Sigmoid colon (tissue), 4 donors: ENCODE measurements at regions not wholly inside any gene's neighbourhood (a gene's known extent, or its start where the extent isn't known, plus 50 kb on each side); places are given as distances from the start of the nearest gene placed in this dataset.

ENCODE experiments used
- CTCF ChIP-seq, 4 experiments: fragments of 450-650 bp in 3 of 4; fragments of 200-600 bp in 1 of 4; IDR thresholded peaks; one replicate each; pipeline ENCODE4 v1.5.1; 2016 to 2019; ENCODE audit warnings: antibody characterized with exemption in 4 of 4, mild to moderate bottlenecking in 3 of 4, moderate library complexity in 2 of 4
- EP300 ChIP-seq, 4 donors: sonication (generic); formaldehyde crosslinking; IDR thresholded peaks; one replicate each; pipeline ENCODE4 v1.6.1; 2017; ENCODE audit warnings: antibody characterized with exemption in 4 of 4
- POLR2A ChIP-seq, 2 donors: fragments of 450-650 bp; IDR thresholded peaks; one replicate each; pipeline ENCODE4 v1.6.1; 2016; ENCODE audit warnings: antibody characterized with exemption in 2 of 2, mild to moderate bottlenecking in 2 of 2, moderate library complexity in 2 of 2

- TF ChIP-seq CTCF (IDR thresholded peaks at IDR 0.05) (no peak), POLR2A (IDR thresholded peaks at IDR 0.05) (no peak), EP300 (IDR thresholded peaks at IDR 0.05) (no peak)
Observed at GRCh38 chr20:48052475-48052835, 267.2 kb upstream of the SULF2 start.
